GM12891 (cell line): ENCODE measurements at regions not wholly inside any gene's neighbourhood (a gene's known extent, or its start where the extent isn't known, plus 50 kb on each side); places are given as distances from the start of the nearest gene placed in this dataset.

Experiments
- POLR2A ChIP-seq: IDR thresholded peaks from 2 replicates; pipeline ENCODE4 v1.6.1; 2011; ENCODE audit warnings: low read depth, low read length, control low read depth
- POLR2AphosphoS5 ChIP-seq: IDR thresholded peaks from 2 replicates; pipeline ENCODE4 v1.6.1; 2011; ENCODE audit warnings: low read depth, low read length, control low read depth
- TAF1 ChIP-seq: IDR thresholded peaks from 2 replicates; pipeline ENCODE4 v1.6.1; 2011; ENCODE audit warnings: low read depth, low read length, control low read depth

DNA sequence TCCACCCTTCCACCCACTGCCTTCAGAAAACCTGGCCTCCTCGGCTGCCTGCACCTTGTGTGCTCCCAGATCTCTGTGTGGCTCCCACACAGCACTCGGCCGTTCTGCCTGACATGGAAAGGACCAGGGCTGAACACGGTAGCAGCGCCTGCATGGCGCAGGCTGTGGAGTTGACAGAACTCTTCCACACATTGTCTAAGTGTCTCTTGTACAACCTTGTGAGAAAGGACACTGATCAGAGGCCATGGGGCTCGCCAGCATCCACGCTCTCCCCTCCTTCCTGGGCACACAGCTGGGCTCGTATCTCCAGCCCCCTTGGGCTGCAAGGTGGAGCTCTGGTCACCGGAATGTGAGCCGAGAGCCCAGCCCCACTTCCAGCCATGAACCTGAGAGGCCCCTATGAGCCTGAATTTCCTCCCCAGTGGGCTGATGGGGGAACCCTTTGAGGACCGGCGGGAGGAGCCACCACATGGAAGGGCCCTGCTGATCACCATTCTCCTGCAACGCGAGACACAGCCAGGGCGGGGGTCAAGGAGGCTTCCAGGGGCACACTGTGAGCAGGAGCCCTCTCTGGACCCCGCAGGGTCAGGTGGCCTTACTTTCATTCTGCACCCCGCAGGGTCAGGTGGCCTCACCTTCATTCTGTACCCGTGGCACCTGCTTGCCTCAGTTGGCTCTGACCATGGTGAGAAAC, 314.2 kb upstream of the MYT1L start:
- no peak for TF ChIP-seq POLR2AphosphoS5
- no peak for TF ChIP-seq POLR2A
- TF ChIP-seq TAF1, result no peak
